ENCODE measurements at regions not wholly inside any gene's neighbourhood (a gene's known extent, or its start where the extent isn't known, plus 50 kb on each side); places are given as distances from the start of the nearest gene placed in this dataset.

GRCh38 chr14:98292191-98292590, 979.8 kb downstream of the BCL11B start:
- Mint-ChIP-seq H3K27me3 (ENCODE audit: low read depth, unreplicated experiment) (peaks cover 14% of the 10 kb centered on the region), H3K4me3 (ENCODE audit: unreplicated experiment) (no peak overlapping the region), H3K36me3 (ENCODE audit: low read depth, unreplicated experiment) (no peaks in the 10 kb centered on the region), H3K4me1 (ENCODE audit: low read depth, unreplicated experiment) (no peaks in the 10 kb centered on the region), H3K27ac (ENCODE audit: unreplicated experiment) (no peak overlapping the region), H3K9me3 (ENCODE audit: unreplicated experiment) (peaks cover 6% of the 10 kb centered on the region)
- H3K27ac ChIP-seq (ENCODE audit: low read depth, low read length), result no peak overlapping the region
- peaks cover 20% of the 10 kb centered on the region for H3K4me1 ChIP-seq (ENCODE audit: insufficient read depth, low read length)
- no peak overlapping the region for H3K4me3 ChIP-seq (ENCODE audit: insufficient read depth, low read depth, low read length)
- FAIRE-seq (no peak), DNase-seq (ENCODE audit: low read depth) (no peak)
- no peaks in the 10 kb centered on the region for H4K20me1 ChIP-seq (ENCODE audit: insufficient read depth, low read length)
- H3K27me3 ChIP-seq (ENCODE audit: insufficient read depth, low read length), result no peaks in the 10 kb centered on the region
- H3K9ac ChIP-seq (ENCODE audit: low read length), result no peak overlapping the region
- TF ChIP-seq EZH2 (IDR thresholded peaks at IDR 0.05; ENCODE audit: insufficient read depth, low read length) (no peak), CTCF (IDR thresholded peaks at IDR 0.05; ENCODE audit: insufficient read depth, low read depth, low read length) (no peak)
- no peak overlapping the region for H3K4me2 ChIP-seq (ENCODE audit: low read length)
- H3K36me3 ChIP-seq (ENCODE audit: insufficient read depth, low read length), result no peaks in the 10 kb centered on the region
- no peak overlapping the region for H2AFZ ChIP-seq (ENCODE audit: low read depth, low read length)
- H3K79me2 ChIP-seq (ENCODE audit: insufficient read depth, low read length), result no peaks in the 10 kb centered on the region
- H3K9me3 ChIP-seq (ENCODE audit: insufficient read depth, low read depth, low read length), result no peaks in the 10 kb centered on the region

- no peaks in the 10 kb centered on the region for H4K20me1 ChIP-seq (ENCODE audit: insufficient read depth, low read length)
- no peaks in the 10 kb centered on the region for H3K27me3 ChIP-seq (ENCODE audit: insufficient read depth, low read length)
- H3K4me1 Mint-ChIP-seq (ENCODE audit: low read depth, unreplicated experiment), result no peaks in the 10 kb centered on the region
- H3K27ac ChIP-seq (ENCODE audit: low read depth, low read length), result no peak overlapping the region
- H3K4me2 ChIP-seq (ENCODE audit: low read length), result peak overlapping the region; percentile 54
- H3K27me3 Mint-ChIP-seq (ENCODE audit: low read depth, unreplicated experiment), result peaks cover 14% of the 10 kb centered on the region
- H3K4me3 ChIP-seq (ENCODE audit: insufficient read depth, low read depth, low read length), result peak overlapping the region; percentile 24
- H3K9ac ChIP-seq (ENCODE audit: low read length), result no peak overlapping the region
- H3K4me3 Mint-ChIP-seq (ENCODE audit: unreplicated experiment), result no peak overlapping the region
- H3K36me3 Mint-ChIP-seq (ENCODE audit: low read depth, unreplicated experiment), result no peaks in the 10 kb centered on the region
- peaks cover 20% of the 10 kb centered on the region for H3K4me1 ChIP-seq (ENCODE audit: insufficient read depth, low read length)
- peaks cover 6% of the 10 kb centered on the region for H3K9me3 Mint-ChIP-seq (ENCODE audit: unreplicated experiment)
- no peak overlapping the region for H3K27ac Mint-ChIP-seq (ENCODE audit: unreplicated experiment)
- TF ChIP-seq CTCF (IDR thresholded peaks at IDR 0.05; ENCODE audit: insufficient read depth, low read depth, low read length) (no peak), EZH2 (IDR thresholded peaks at IDR 0.05; ENCODE audit: insufficient read depth, low read length) (no peak)
- H3K36me3 ChIP-seq (ENCODE audit: insufficient read depth, low read length), result no peaks in the 10 kb centered on the region
- DNase-seq (ENCODE audit: low read depth) (peak; percentile 73), FAIRE-seq (no peak)
- H2AFZ ChIP-seq (ENCODE audit: low read depth, low read length), result no peak overlapping the region
- no peaks in the 10 kb centered on the region for H3K9me3 ChIP-seq (ENCODE audit: insufficient read depth, low read depth, low read length)
- H3K79me2 ChIP-seq (ENCODE audit: insufficient read depth, low read length), result no peaks in the 10 kb centered on the region
Observed at GRCh38 chr14:98293576-98293975, 978.4 kb downstream of the BCL11B start.

- no peaks in the 10 kb centered on the region for H3K79me2 ChIP-seq (ENCODE audit: insufficient read depth, low read length)
- H3K9me3 ChIP-seq (ENCODE audit: insufficient read depth, low read depth, low read length), result no peaks in the 10 kb centered on the region
- H3K27ac ChIP-seq (ENCODE audit: low read depth, low read length), result no peak overlapping the region
- no peaks in the 10 kb centered on the region for H3K36me3 ChIP-seq (ENCODE audit: insufficient read depth, low read length)
- no peaks in the 10 kb centered on the region for H3K36me3 Mint-ChIP-seq (ENCODE audit: low read depth, unreplicated experiment)
- no peaks in the 10 kb centered on the region for H3K27me3 ChIP-seq (ENCODE audit: insufficient read depth, low read length)
- H2AFZ ChIP-seq (ENCODE audit: low read depth, low read length), result no peak overlapping the region
- FAIRE-seq, result no peak
- no peak for DNase-seq (ENCODE audit: low read depth)
- peaks cover 14% of the 10 kb centered on the region for H3K27me3 Mint-ChIP-seq (ENCODE audit: low read depth, unreplicated experiment)
- H3K9me3 Mint-ChIP-seq (ENCODE audit: unreplicated experiment), result peaks cover 4% of the 10 kb centered on the region
- H3K27ac Mint-ChIP-seq (ENCODE audit: unreplicated experiment), result no peak overlapping the region
- peaks cover 11% of the 10 kb centered on the region for H3K4me1 ChIP-seq (ENCODE audit: insufficient read depth, low read length)
- no peaks in the 10 kb centered on the region for H3K4me1 Mint-ChIP-seq (ENCODE audit: low read depth, unreplicated experiment)
- H3K9ac ChIP-seq (ENCODE audit: low read length), result no peak overlapping the region
- TF ChIP-seq CTCF (IDR thresholded peaks at IDR 0.05; ENCODE audit: insufficient read depth, low read depth, low read length) (no peak), EZH2 (IDR thresholded peaks at IDR 0.05; ENCODE audit: insufficient read depth, low read length) (no peak)
- no peak overlapping the region for H3K4me3 ChIP-seq (ENCODE audit: insufficient read depth, low read depth, low read length)
- no peaks in the 10 kb centered on the region for H4K20me1 ChIP-seq (ENCODE audit: insufficient read depth, low read length)
- H3K4me2 ChIP-seq (ENCODE audit: low read length), result no peak overlapping the region
- H3K4me3 Mint-ChIP-seq (ENCODE audit: unreplicated experiment), result no peak overlapping the region
Observed at GRCh38 chr14:98296895-98297294, 975.1 kb downstream of the BCL11B start.

Measured in astrocyte (in vitro differentiated cells and primary cell).